HG02763 (cell line): ENCODE measurements at regions not wholly inside any gene's neighbourhood (a gene's known extent, or its start where the extent isn't known, plus 50 kb on each side); places are given as distances from the start of the nearest gene placed in this dataset.

Experiments
- ATAC-seq: cut with Tn5 transposase; IDR thresholded peaks from one replicate; pipeline ENCODE4 v1.9.1; 2021; ENCODE audit warnings: mild to moderate bottlenecking, moderate library complexity; ENCODE audit not compliant: unreplicated experiment

DNA sequence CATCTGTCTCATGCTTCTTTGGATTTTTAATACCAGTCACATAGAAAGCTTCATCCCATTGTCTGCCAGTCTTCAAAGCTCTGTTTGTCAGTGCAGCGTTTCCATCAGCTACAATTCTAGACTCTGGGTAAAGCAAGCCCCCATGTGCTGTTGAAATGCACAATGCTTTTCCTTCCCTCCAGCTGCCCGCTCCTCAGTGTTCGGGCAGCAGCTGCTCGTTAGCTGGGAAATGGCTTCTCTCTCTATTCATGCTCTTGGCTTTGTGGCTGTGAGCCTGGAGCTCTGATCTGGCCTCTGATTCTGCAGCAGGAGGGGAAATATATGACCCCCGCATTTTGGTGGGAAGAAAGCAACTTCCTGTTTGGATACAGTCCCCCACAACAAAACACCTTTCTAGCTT is 213.0 kb upstream of the CDYL start:
- ATAC-seq = no peak

- no peak for ATAC-seq
Observed at GRCh38 chr6:4561773-4562400, 214.3 kb upstream of the CDYL start.

GRCh38 chr6:4561078-4561435 is 215.1 kb upstream of the CDYL start:
- no peak for ATAC-seq

DNA sequence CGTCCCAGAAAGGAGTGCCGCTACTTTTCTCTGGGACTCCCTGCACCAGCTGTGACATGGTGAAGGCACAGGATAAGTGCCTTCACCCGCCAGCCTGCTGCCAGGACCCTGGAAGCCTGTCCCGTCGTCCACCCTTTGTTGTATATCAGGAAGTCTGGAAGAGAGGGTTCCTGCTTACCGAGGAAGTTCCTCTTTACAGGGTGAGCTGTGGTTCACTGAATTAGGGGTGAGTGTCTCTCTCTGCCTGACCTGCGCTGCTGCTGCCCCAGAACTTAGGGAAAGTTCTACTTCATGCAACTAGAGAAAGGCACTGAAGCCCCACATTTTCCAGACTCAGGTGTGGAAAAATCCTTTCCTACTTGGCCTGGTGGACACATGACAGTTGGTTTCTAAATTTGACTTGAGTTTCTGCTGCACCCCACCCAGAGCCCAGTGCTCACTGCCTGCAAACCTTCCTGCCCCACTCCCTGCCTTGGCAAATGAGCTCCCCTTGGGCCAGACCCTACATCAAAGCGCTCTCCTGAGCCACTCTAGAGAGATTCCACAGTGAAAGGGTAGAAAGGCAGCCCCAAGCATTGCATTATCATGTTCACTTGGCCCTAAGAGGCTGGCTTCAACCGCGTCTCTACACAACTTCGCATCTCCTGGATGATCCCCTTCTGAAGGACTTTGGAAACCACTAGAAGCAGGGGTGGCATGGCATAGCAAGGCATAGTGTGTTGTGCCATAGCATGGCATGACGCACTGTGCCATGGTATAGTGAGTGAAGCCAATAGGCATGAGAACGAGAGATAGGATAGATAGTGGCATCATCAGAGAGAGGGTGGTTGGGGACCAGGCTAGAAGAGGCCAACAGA is 215.8 kb upstream of the CDYL start:
- ATAC-seq = no peak

DNA sequence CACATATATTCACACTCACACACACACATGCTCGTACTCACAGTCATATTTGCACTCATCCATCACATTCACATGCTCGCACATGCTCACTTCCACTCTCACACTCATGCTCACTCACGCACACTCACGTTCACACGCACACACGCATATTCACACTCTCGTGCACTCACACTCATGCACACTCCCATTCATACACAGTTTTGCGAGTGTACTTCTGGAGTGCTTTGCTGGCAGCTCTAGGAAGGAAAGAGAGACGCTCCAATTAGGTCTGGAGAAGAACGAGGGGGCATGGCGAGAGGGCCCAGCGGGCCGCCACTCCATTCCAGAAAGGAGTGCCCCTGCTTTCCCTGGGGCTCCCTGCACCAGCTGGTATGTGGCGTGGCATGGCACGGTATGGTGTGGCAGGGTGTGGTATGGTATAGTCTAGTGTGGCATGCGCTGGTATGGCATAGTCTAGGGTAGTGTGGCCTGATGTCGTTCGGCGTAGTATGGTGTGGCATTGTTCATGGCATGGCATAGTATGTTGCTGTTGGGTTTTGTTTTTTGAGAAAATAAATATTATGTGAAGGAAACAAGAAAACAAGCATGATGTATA is 216.8 kb upstream of the CDYL start:
- no peak for ATAC-seq

DNA sequence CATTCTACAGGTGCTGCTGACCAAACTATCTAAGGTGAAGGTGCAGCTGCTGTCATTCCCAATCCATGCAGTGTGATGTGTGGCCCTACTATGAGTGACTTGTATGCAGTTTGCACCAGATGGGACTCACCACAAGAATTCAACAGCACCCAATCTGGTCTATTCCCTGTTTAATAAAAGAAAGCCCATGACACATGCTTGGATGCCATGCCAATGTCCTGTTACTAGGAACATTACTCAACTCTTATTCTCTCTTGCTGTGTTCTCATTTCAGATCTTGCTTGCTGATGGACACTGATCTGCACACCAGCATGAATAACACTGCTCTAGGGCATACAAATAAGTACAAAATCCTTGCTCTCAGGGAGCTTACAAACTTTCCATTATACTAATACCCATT is 221.6 kb upstream of the CDYL start:
- ATAC-seq = no peak

- ATAC-seq = no peak
Observed at GRCh38 chr6:4553387-4553786, 222.8 kb upstream of the CDYL start.

DNA sequence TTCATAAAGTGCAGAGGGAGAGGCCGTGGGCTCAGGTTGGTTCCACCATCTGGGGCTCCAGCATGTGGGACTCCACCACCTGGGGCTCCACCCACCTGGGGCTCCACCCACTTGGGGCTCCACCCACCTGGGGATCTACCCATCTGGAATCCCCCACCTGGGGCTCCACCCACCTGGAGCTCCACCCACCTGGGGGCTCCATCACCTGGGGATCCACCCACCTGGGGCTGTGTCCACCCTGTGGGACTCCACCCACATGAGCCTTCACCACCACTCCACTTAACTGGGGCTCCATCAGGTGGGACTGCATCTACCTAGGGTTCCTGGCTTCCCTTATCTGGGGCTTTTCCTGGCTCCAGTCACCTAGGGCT is 226.0 kb upstream of the CDYL start:
- ATAC-seq = no peak

DNA sequence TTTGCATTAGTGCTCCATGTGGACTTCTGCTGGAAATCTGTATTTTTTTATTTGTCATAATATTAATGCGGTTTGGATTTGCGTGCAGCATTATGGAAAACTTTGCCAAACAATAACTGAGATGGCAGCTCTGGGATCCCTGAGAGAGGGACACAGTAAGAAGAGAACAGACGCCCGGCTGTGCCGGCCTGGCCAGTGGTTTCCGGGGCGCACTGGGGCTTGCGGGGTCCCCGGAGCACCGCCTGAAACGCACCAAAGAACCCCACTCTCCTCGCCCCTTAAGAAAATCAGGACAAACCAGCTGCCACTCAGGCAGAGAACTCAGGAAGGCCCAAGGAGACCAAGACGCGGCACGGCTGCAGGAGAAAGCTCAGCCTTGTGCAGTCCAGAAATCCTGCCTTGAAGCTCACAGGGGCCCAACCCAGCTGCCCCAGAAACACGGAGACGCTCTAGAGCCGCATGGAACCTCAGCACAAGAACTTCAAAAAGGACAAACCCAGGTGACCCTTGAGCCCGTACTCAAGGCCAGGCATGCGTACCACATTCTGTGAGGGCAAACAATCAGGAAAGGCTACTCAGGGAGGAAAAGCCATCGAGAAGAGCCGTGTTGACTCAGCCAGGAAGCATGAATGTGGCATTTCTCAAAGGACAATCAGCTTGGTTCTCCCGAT is 226.5 kb upstream of the CDYL start:
- ATAC-seq = no peak

DNA sequence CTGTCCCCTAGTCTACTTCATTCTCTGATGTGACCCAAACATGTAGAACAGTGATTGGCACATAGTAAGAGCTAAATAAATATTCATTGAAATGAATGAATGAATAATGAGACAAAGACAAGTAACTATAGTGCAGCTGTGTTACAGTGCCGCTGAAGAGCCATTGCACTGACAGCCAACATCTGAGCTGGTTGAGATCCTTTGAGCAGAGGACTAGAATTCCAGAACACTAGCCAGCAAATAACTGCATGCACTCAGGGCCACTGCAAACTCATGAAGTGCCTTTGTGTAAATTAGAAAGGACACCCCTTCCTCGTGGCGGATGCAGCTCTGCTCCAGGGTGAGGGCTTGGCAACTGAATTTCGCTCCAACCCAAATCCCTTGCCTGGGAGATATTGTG is 230.3 kb upstream of the CDYL start:
- no peak for ATAC-seq

GRCh38 chr6:4543596-4543995 is 232.6 kb upstream of the CDYL start:
- ATAC-seq = no peak

DNA sequence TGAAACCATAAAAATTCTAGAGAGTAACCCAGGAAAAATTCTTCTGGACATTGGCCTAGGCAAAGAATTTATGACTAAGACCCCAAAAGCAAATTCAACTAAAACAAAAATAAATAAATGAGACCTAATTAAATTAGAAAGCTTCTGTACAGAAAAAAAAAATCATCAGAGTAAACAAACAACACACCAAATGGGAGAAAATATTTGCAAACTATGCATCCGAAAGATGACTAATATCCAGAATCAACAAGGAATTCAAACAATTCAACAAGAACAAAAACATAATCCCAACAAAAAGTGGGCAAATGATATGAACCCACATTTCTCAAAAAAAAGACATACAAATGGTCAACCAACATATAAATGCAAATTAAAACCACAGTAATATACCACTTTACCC is 242.6 kb upstream of the CDYL start:
- no peak for ATAC-seq

- no peak for ATAC-seq
Observed at GRCh38 chr6:4531406-4531805, 244.8 kb upstream of the CDYL start.

DNA sequence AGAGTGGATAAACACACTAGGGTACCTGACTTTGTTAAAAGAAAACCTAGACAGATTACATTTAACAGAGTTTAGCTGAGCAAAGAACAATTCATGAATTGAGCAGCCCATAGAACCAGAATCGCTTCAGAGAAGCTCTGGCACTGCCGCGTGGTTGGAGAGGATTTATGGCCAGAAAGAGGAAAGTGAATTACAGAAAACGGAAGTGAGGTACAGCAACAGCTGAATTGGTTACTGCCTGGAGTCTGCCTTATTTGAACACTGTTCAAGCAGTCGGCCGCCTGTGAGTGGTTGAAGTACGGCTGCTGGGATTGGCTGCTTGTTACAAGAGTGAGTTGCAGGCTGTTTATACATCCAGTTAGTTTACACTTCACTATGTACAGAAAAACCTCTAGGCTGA is 253.8 kb upstream of the CDYL start:
- ATAC-seq = no peak

- ATAC-seq = no peak
Observed at GRCh38 chr6:4521070-4521469, 255.1 kb upstream of the CDYL start.

DNA sequence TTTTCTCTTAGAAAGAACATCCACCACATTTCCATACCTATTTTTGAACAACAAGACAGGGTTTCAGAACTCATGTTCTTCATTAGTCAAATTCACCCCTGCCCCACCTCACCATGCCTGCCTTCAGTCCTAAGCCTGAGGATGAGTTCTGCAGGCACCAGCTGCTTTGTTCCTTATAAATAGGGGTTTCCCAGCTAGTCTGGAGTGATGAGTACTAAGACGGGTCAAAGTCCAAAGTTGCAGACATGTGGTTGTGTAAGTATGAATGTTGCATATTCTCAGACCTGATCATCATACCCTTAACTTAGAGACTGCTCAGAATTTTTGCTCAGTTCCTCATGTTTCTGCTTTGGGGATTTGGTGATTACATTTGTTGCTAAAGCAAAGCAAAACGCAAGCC is 257.7 kb upstream of the CDYL start:
- no peak for ATAC-seq

- ATAC-seq = no peak
Observed at GRCh38 chr6:4516206-4516605, 260.0 kb upstream of the CDYL start.

- no peak for ATAC-seq
Observed at GRCh38 chr6:4513561-4513960, 262.6 kb upstream of the CDYL start.

DNA sequence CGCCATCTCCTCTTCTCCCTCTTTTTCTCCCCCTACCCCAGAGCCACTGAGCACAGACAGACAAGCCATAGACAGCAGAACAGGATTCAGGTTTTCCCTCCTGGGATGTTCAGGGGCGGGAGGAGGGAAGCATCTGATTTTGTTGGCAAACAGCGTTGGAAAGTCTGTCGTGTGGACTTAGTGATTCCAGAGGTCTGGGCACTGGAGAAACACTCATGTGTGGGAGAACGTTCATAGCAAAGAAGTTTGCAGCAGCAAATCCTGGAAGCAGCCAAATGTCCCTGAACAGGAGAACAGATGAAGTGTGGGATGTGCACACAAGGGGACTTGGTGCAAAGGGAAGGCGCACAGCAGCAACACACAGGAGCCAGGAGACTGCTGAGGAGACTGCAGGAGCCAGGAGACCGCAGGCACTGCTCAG is 264.1 kb upstream of the CDYL start:
- ATAC-seq = no peak

DNA sequence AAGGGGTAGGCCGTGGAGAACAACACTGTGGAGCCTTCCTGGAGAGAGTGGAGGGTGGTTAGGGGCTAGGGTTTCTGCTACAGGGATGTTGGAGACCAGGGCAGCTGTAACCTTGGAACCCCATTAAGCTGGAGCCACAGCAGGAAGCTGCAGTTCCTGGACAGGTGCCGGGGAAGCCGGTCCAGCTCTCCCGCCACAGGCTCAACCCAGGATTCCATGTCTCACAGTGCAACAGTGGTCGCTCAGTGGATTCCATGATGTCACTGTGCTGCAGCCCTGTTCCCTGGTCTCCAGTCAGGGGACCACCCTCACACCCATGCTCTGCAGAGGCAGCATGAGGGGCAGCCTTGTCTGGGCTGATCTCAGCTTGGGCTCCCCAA is 264.6 kb upstream of the CDYL start:
- ATAC-seq = no peak

DNA sequence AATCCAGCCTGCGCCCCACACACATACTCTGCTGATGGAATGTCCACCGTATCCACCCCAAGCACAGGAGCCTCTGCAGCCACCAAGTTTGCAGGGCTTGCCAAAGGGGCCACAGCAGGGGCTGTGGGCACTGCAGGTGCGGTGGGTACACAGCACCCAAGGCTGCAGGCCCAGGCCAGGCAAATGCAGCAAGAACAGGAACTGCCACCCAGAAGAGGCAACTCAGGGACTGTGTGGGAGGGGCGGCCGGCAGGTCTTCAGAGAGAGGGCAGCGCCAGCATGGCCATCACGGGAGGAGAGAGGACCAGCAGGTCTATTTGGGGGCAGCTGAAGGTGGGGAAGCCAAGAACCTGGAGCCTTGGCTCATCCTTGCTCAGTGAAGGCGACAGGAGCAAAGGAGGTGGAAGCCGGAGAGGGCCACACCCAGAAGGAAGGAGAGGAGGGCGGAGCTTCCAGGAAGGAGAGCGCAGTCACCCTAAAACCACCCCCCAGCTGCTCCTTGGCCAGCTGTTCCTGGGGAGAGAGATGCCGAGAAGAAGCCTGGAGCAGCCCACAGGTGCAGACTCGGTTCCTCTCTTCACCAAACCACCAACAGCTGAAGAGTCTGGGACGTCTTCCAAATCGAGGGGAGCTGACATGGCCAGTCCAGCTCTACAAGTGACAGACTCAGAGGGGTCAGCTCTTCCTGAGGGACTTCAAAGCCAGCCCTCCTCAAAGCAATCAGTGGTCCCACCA is 265.1 kb upstream of the CDYL start:
- no peak for ATAC-seq
